ENCODE measurements at regions not wholly inside any gene's neighbourhood (a gene's known extent, or its start where the extent isn't known, plus 50 kb on each side); places are given as distances from the start of the nearest gene placed in this dataset.

DNA sequence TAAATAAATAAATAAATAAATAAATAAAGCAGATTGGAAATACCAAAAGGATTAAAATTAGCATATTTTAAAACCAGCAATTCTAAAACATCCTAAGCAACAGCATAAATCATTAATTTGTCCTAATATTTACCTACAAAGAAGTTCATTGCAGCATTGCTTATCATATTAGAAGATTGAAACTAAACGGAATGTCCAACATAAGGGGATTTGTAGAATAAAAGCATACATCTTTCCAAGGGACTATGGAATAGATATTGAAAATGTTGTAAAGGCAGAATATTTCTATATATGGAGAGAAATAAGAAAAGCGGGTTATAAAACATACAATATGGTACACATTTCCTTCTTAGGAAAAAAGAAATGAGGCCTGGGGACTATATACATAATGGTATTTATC, 71.1 kb upstream of the RFC3 start:
- TF ChIP-seq SUZ12 (IDR thresholded peaks at IDR 0.05; ENCODE audit: extremely low read depth, insufficient read depth, insufficient read length) = no peak
- no peak for TF ChIP-seq YY1 (IDR thresholded peaks at IDR 0.05; ENCODE audit: insufficient read depth, insufficient read length)
- no peak for TF ChIP-seq ZNF274 (IDR thresholded peaks at IDR 0.05; ENCODE audit: low read depth, low read length)

All from NT2/D1 (cell line).